Choroid plexus epithelial cell (primary cell): ENCODE measurements at regions not wholly inside any gene's neighbourhood (a gene's known extent, or its start where the extent isn't known, plus 50 kb on each side); places are given as distances from the start of the nearest gene placed in this dataset.

Experiments used
- DNase-seq: peaks from one replicate; pipeline ENCODE4 v3.0.0-alpha.2; 2010; ENCODE audit warnings: low read depth
- H3K4me3 ChIP-seq: 2 replicates; pipeline ENCODE4 v1.5.1; 2011; ENCODE audit warnings: low read depth, mild to moderate bottlenecking, control low read depth, low read length, moderate library complexity
- CTCF ChIP-seq: conservative IDR thresholded peaks from 2 replicates; pipeline ENCODE4 v1.5.1; 2011; ENCODE audit warnings: low read depth, mild to moderate bottlenecking, control low read depth, inconsistent platforms, low read length, moderate library complexity

GRCh38 chr3:159522276-159522675, 466.4 kb upstream of the IL12A start:
- no peak overlapping the region for H3K4me3 ChIP-seq
- DNase-seq, result no peak
- TF ChIP-seq CTCF, result no peak

- DNase-seq, result no peak
- no peak for TF ChIP-seq CTCF
These were observed 460.3 kb upstream of the IL12A start for GRCh38 chr3:159528251-159528895.

GRCh38 chr3:159532577-159532976, 456.1 kb upstream of the IL12A start:
- DNase-seq, result peak; percentile 38
- no peak overlapping the region for H3K4me3 ChIP-seq
- no peak for TF ChIP-seq CTCF

More at GRCh38 chr3:159528251-159528895, 460.3 kb upstream of the IL12A start:
- H3K4me3 ChIP-seq, result no peak overlapping the region

- no peak for DNase-seq
- TF ChIP-seq CTCF, result no peak
- no peak overlapping the region for H3K4me3 ChIP-seq
These were observed 454.1 kb upstream of the IL12A start for GRCh38 chr3:159534496-159534895.

GRCh38 chr3:159536876-159537275, 451.8 kb upstream of the IL12A start:
- no peak overlapping the region for H3K4me3 ChIP-seq
- DNase-seq, result no peak
- TF ChIP-seq CTCF, result no peak

- no peak for DNase-seq
- no peak for TF ChIP-seq CTCF
- H3K4me3 ChIP-seq, result no peak overlapping the region
These were observed 450.1 kb upstream of the IL12A start for GRCh38 chr3:159538507-159538906.

GRCh38 chr3:159540882-159541495, 447.6 kb upstream of the IL12A start:
- DNase-seq, result no peak
- no peak for TF ChIP-seq CTCF
- no peak overlapping the region for H3K4me3 ChIP-seq
